HEK293 (cell line): ENCODE measurements at regions not wholly inside any gene's neighbourhood (a gene's known extent, or its start where the extent isn't known, plus 50 kb on each side); places are given as distances from the start of the nearest gene placed in this dataset.

Source experiments
- CTCF ChIP-seq: fragments of 450-650 bp; formaldehyde crosslinking; IDR thresholded peaks from 2 replicates; pipeline ENCODE4 v1.5.1; 2016; ENCODE audit warnings: missing biosample characterization, missing genetic modification characterization
- REST ChIP-seq: fragments of 450-650 bp; formaldehyde crosslinking; IDR thresholded peaks from 2 replicates; pipeline ENCODE4 v1.5.1; 2016; ENCODE audit warnings: missing biosample characterization, missing genetic modification characterization
- TCF7L2 ChIP-seq: IDR thresholded peaks from 2 replicates; pipeline ENCODE4 v1.6.1; 2011; ENCODE audit warnings: low read depth, mild to moderate bottlenecking, inconsistent platforms, low read length, moderate library complexity, borderline replicate concordance
- ZNF146 ChIP-seq: fragments of 450-650 bp; formaldehyde crosslinking; IDR thresholded peaks from 2 replicates; pipeline ENCODE4 v1.5.1; 2016; ENCODE audit warnings: missing biosample characterization, missing genetic modification characterization
- ZNF48 ChIP-seq: fragments of 450-650 bp; formaldehyde crosslinking; IDR thresholded peaks from 2 replicates; pipeline ENCODE4 v1.5.1; 2016; ENCODE audit warnings: missing biosample characterization, missing genetic modification characterization
- ZNF561 ChIP-seq: fragments of 450-650 bp; IDR thresholded peaks from 2 replicates; pipeline ENCODE4 v1.5.1; 2018; ENCODE audit warnings: missing biosample characterization, missing genetic modification characterization, borderline replicate concordance

- TF ChIP-seq ZNF48 (tag by site-specific recombination): no peak
- no peak for TF ChIP-seq REST
- TF ChIP-seq CTCF (tag by site-specific recombination): no peak
- no peak for TF ChIP-seq TCF7L2
- no peak for TF ChIP-seq ZNF561
- TF ChIP-seq ZNF146: no peak
These were observed 91.9 kb downstream of the ARL4C start for GRCh38 chr2:234404957-234405356.
